ENCODE measurements at regions not wholly inside any gene's neighbourhood (a gene's known extent, or its start where the extent isn't known, plus 50 kb on each side); places are given as distances from the start of the nearest gene placed in this dataset.

DNA sequence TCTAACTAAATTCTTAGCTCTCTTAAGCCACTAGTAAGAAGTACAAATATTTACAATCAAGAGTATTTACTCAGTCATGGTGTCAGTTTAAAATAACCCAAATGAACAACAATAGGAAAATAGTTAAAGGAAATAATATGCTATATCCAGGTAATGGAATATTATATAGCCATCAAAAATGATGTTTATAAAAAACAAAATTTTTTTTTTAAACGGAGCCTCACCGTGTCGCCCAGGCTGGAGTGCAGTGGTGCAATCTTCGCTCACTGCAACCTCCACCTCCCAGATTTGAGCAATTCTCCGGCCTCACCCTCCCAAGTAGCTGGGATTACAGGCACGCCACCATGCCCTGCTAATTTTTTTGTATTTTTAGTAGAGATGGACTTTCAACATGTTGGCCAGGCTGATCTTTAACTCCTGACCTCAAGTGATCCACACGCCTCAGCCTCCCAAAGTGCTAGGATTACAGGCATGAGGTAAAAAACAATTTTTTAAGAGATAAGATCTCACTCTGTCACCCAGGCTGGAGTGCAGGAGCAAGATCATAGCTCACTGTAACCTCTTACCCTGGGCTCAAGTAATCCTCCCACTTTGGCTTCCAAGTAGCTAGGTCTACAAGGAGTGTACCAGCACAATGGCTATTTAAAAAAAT is 132.5 kb downstream of the NOC3L start:
- no peak for TF ChIP-seq EZH2 (optimal IDR thresholded peaks at IDR 0.05; ENCODE audit: low read depth, low read length)
- TF ChIP-seq, protein P1, sequence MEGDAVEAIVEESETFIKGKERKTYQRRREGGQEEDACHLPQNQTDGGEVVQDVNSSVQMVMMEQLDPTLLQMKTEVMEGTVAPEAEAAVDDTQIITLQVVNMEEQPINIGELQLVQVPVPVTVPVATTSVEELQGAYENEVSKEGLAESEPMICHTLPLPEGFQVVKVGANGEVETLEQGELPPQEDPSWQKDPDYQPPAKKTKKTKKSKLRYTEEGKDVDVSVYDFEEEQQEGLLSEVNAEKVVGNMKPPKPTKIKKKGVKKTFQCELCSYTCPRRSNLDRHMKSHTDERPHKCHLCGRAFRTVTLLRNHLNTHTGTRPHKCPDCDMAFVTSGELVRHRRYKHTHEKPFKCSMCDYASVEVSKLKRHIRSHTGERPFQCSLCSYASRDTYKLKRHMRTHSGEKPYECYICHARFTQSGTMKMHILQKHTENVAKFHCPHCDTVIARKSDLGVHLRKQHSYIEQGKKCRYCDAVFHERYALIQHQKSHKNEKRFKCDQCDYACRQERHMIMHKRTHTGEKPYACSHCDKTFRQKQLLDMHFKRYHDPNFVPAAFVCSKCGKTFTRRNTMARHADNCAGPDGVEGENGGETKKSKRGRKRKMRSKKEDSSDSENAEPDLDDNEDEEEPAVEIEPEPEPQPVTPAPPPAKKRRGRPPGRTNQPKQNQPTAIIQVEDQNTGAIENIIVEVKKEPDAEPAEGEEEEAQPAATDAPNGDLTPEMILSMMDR (IDR thresholded peaks at IDR 0.05; ENCODE audit: low read length), result no peak
- no peak for TF ChIP-seq EZH2phosphoT487 (IDR thresholded peaks at IDR 0.05; ENCODE audit: low read length)
